ENCODE measurements at regions not wholly inside any gene's neighbourhood (a gene's known extent, or its start where the extent isn't known, plus 50 kb on each side); places are given as distances from the start of the nearest gene placed in this dataset.
"Not testable (repeated sequence)": the region's sequence is repeated elsewhere in the genome, so short reads cannot be mapped to it uniquely, and the experiment has no call there.

GRCh38 chr3:163499736-163500219, 1578.5 kb downstream of the SI start:
- TF ChIP-seq, protein P1, sequence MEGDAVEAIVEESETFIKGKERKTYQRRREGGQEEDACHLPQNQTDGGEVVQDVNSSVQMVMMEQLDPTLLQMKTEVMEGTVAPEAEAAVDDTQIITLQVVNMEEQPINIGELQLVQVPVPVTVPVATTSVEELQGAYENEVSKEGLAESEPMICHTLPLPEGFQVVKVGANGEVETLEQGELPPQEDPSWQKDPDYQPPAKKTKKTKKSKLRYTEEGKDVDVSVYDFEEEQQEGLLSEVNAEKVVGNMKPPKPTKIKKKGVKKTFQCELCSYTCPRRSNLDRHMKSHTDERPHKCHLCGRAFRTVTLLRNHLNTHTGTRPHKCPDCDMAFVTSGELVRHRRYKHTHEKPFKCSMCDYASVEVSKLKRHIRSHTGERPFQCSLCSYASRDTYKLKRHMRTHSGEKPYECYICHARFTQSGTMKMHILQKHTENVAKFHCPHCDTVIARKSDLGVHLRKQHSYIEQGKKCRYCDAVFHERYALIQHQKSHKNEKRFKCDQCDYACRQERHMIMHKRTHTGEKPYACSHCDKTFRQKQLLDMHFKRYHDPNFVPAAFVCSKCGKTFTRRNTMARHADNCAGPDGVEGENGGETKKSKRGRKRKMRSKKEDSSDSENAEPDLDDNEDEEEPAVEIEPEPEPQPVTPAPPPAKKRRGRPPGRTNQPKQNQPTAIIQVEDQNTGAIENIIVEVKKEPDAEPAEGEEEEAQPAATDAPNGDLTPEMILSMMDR (IDR thresholded peaks at IDR 0.05) = not testable (repeated sequence)
- not testable (repeated sequence) for TF ChIP-seq POLR2A (IDR thresholded peaks at IDR 0.05; ENCODE audit: low read depth); POLR2AphosphoS5 (IDR thresholded peaks at IDR 0.05)
